ENCODE measurements at regions not wholly inside any gene's neighbourhood (a gene's known extent, or its start where the extent isn't known, plus 50 kb on each side); places are given as distances from the start of the nearest gene placed in this dataset.

DNA sequence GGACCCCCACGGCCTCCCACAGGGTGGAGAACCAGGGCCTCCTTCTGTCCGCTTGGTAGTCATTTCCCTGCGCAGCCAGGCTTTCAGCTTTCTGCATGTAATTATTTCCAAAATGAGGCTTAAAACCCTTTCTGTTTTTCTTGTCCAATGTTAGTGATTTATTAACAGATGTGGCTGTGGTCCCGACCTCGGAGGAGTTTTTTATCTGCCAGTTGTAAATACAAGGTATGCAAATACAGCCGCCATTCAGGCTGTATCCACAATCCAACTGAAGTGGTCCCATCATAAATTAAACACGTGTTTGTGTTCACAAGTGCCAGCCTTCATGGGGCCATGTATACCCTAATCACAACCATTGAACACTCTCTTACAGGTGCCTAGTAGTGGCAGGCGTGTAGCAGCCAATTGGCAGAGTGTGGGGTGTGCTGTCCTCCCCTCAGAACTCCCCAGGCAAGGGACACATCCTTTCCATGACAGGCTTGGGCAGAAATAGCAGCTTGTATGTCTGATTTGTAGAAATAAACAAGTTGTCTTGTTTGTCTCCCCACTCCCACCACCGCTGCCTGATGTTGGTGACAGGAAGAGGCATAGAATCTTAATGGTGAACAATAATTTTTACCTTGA lies 251.3 kb upstream of the MKI67 start:
- TF ChIP-seq BRD4 (CRISPR knock-in tag; IDR thresholded peaks at IDR 0.05) (no peak), CTCF (CRISPR knock-in tag; IDR thresholded peaks at IDR 0.05) (no peak), STAT5B (CRISPR knock-in tag; IDR thresholded peaks at IDR 0.05) (no peak), FOXK2 (IDR thresholded peaks at IDR 0.05) (no peak), PAWR (CRISPR knock-in tag; IDR thresholded peaks at IDR 0.05; ENCODE audit: borderline replicate concordance) (no peak), NFE2L2 (IDR thresholded peaks at IDR 0.05; ENCODE audit: low read length) (no peak), ZBTB38 (CRISPR knock-in tag; IDR thresholded peaks at IDR 0.05) (no peak), ZNF343 (CRISPR knock-in tag; IDR thresholded peaks at IDR 0.05) (no peak), PREB (CRISPR knock-in tag; IDR thresholded peaks at IDR 0.05) (no peak), ZNF414 (CRISPR knock-in tag; IDR thresholded peaks at IDR 0.05) (no peak), RAD21 (CRISPR knock-in tag; IDR thresholded peaks at IDR 0.05) (no peak)
- TF ChIP-seq, protein P1, sequence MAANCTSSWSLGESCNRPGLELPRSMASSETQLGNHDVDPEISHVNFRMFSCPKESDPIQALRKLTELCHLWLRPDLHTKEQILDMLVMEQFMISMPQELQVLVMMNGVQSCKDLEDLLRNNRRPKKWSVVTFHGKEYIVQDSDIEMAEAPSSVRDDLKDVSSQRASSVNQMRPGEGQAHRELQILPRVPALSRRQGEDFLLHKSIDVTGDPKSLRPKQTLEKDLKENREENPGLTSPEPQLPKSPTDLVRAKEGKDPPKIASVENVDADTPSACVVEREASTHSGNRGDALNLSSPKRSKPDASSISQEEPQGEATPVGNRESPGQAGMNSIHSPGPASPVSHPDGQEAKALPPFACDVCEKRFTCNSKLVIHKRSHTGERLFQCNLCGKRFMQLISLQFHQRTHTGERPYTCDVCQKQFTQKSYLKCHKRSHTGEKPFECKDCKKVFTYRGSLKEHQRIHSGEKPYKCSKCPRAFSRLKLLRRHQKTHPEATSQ (CRISPR knock-in tag; IDR thresholded peaks at IDR 0.05; ENCODE audit: borderline replicate concordance), result no peak
- TF ChIP-seq, protein P2, sequence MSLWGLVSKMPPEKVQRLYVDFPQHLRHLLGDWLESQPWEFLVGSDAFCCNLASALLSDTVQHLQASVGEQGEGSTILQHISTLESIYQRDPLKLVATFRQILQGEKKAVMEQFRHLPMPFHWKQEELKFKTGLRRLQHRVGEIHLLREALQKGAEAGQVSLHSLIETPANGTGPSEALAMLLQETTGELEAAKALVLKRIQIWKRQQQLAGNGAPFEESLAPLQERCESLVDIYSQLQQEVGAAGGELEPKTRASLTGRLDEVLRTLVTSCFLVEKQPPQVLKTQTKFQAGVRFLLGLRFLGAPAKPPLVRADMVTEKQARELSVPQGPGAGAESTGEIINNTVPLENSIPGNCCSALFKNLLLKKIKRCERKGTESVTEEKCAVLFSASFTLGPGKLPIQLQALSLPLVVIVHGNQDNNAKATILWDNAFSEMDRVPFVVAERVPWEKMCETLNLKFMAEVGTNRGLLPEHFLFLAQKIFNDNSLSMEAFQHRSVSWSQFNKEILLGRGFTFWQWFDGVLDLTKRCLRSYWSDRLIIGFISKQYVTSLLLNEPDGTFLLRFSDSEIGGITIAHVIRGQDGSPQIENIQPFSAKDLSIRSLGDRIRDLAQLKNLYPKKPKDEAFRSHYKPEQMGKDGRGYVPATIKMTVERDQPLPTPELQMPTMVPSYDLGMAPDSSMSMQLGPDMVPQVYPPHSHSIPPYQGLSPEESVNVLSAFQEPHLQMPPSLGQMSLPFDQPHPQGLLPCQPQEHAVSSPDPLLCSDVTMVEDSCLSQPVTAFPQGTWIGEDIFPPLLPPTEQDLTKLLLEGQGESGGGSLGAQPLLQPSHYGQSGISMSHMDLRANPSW (CRISPR knock-in tag; IDR thresholded peaks at IDR 0.05; ENCODE audit: borderline replicate concordance), result no peak
- TF ChIP-seq, protein P3, sequence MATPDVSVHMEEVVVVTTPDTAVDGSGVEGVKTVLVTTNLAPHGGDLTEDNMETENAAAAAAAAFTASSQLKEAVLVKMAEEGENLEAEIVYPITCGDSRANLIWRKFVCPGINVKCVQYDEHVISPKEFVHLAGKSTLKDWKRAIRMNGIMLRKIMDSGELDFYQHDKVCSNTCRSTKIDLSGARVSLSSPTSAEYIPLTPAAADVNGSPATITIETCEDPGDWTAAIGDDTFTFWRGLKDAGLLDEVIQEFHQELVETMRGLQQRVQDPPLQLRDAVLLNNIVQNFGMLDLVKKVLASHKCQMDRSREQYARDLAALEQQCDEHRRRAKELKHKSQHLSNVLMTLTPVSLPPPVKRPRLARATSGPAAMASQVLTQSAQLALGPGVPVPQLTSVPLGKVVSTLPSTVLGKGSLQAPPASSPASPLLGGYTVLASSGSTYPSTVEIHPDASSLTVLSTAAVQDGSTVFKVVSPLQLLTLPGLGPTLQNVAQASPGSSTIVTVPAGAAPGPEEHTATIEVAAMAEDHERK (CRISPR knock-in tag; IDR thresholded peaks at IDR 0.05; ENCODE audit: low read depth), result no peak

Measured in HepG2 (cell line).